Activated B cell treated with CpG ODN at 0.5 μM for 24 hours (primary cell): ENCODE measurements at regions not wholly inside any gene's neighbourhood (a gene's known extent, or its start where the extent isn't known, plus 50 kb on each side); places are given as distances from the start of the nearest gene placed in this dataset.

ENCODE experiments used
- ATAC-seq: fragments of 200-7000 bp; cut with Tn5 transposase; one replicate; pipeline ENCODE4 v1.10.0; 2021; ENCODE audit warnings: low read depth, mild to moderate bottlenecking, moderate library complexity
- CTCF ChIA-PET: fragments of 350-600 bp; sonication (Branson Sonifier 250); formaldehyde crosslinking; loops from one replicate; lab custom pipeline; 2021; ENCODE audit warnings: antibody characterized with exemption; lab: Charles Lee
- POLR2A ChIA-PET: fragments of 350-600 bp; sonication (Branson Sonifier 250); formaldehyde crosslinking; loops from one replicate; lab custom pipeline; 2021; ENCODE audit warnings: antibody characterized with exemption; lab: Charles Lee
- DNase-seq: peaks from one replicate; pipeline ENCODE4 v3.0.0; 2022
- H3K27ac Mint-ChIP-seq: one replicate; pipeline ENCODE4 v1.8.0; 2020; ENCODE audit warnings: mixed read lengths
- H3K27me3 Mint-ChIP-seq: one replicate; pipeline ENCODE4 v1.8.0; 2021; ENCODE audit warnings: mixed read lengths
- H3K36me3 Mint-ChIP-seq: one replicate; pipeline ENCODE4 v1.8.0; 2021; ENCODE audit warnings: low read depth, mixed read lengths
- H3K4me1 Mint-ChIP-seq: one replicate; pipeline ENCODE4 v1.8.0; 2021; ENCODE audit warnings: mixed read lengths
- H3K4me3 Mint-ChIP-seq: one replicate; pipeline ENCODE4 v1.8.0; 2020; ENCODE audit warnings: mild to moderate bottlenecking, mixed read lengths
- H3K9me3 Mint-ChIP-seq: one replicate; pipeline ENCODE4 v1.8.0; 2020; ENCODE audit warnings: mixed read lengths
- CTCF ChIP-seq: fragments of 200-600 bp; IDR thresholded peaks from one replicate; pipeline ENCODE4 v1.8.0; 2022; ENCODE audit warnings: antibody characterized with exemption, mild to moderate bottlenecking
- intact Hi-C: fragments of 100-400 bp; cut with micrococcal nuclease; formaldehyde crosslinking; loops from one replicate; pipeline ENCODE4 v1.15.1; 2024

GRCh38 chr3:177968891-177969290 lies 567.3 kb upstream of the KCNMB2 start:
- Mint-ChIP-seq H3K4me3 (no peak overlapping the region), H3K27ac (no peak overlapping the region)
- no peak for TF ChIP-seq CTCF

GRCh38 chr3:177973241-177973840 lies 562.9 kb upstream of the KCNMB2 start:
- Mint-ChIP-seq H3K36me3 (no peaks in the 10 kb centered on the region), H3K9me3 (no peaks in the 10 kb centered on the region), H3K27me3 (peaks cover 3% of the 10 kb centered on the region), H3K4me1 (no peaks in the 10 kb centered on the region), H3K27ac (no peak overlapping the region), H3K4me3 (no peak overlapping the region)
- POLR2A ChIA-PET, result no interaction called here
- TF ChIP-seq CTCF, result no peak
- CTCF ChIA-PET, result no interaction called here
- no peak for DNase-seq
- ATAC-seq, result no peak
- intact Hi-C loops, result no loop called here

More at GRCh38 chr3:177968891-177969290, 567.3 kb upstream of the KCNMB2 start:
- POLR2A ChIA-PET, result no interaction called here
- Mint-ChIP-seq H3K36me3 (no peaks in the 10 kb centered on the region), H3K4me1 (no peaks in the 10 kb centered on the region), H3K27me3 (no peaks in the 10 kb centered on the region), H3K9me3 (no peaks in the 10 kb centered on the region)
- intact Hi-C loops, result no loop called here
- ATAC-seq, result no peak
- no peak for DNase-seq
- CTCF ChIA-PET, result no interaction called here

GRCh38 chr3:177976241-177976640 lies 560.0 kb upstream of the KCNMB2 start:
- H3K9me3 Mint-ChIP-seq, result no peaks in the 10 kb centered on the region

GRCh38 chr3:177976866-177977265 lies 559.4 kb upstream of the KCNMB2 start:
- no peak for ATAC-seq
- POLR2A ChIA-PET, result no interaction called here
- CTCF ChIA-PET, result no interaction called here
- no peak overlapping the region for H3K4me3 Mint-ChIP-seq
- H3K27ac Mint-ChIP-seq, result no peak overlapping the region
- DNase-seq, result no peak
- peaks cover 3% of the 10 kb centered on the region for H3K27me3 Mint-ChIP-seq
- H3K4me1 Mint-ChIP-seq, result no peaks in the 10 kb centered on the region
- intact Hi-C loops, result no loop called here
- no peak for TF ChIP-seq CTCF
- no peaks in the 10 kb centered on the region for H3K36me3 Mint-ChIP-seq
- H3K9me3 Mint-ChIP-seq, result no peaks in the 10 kb centered on the region

More at GRCh38 chr3:177976241-177976640, 560.0 kb upstream of the KCNMB2 start:
- Mint-ChIP-seq H3K27me3 (peaks cover 3% of the 10 kb centered on the region), H3K4me1 (no peaks in the 10 kb centered on the region), H3K27ac (no peak overlapping the region), H3K4me3 (no peak overlapping the region), H3K36me3 (no peaks in the 10 kb centered on the region)
- CTCF ChIA-PET, result no interaction called here
- POLR2A ChIA-PET, result no interaction called here
- intact Hi-C loops, result no loop called here
- DNase-seq, result no peak
- TF ChIP-seq CTCF, result no peak
- no peak for ATAC-seq

- Mint-ChIP-seq H3K4me3 (no peak overlapping the region), H3K9me3 (no peaks in the 10 kb centered on the region), H3K4me1 (no peaks in the 10 kb centered on the region), H3K27ac (no peak overlapping the region), H3K27me3 (peaks cover 3% of the 10 kb centered on the region), H3K36me3 (no peaks in the 10 kb centered on the region)
- intact Hi-C loops, result no loop called here
- TF ChIP-seq CTCF, result no peak
- DNase-seq, result no peak
- ChIA-PET POLR2A (no interaction called here), CTCF (no interaction called here)
- no peak for ATAC-seq
These were observed 558.7 kb upstream of the KCNMB2 start for GRCh38 chr3:177977381-177978158.
